ENCODE measurements at regions not wholly inside any gene's neighbourhood (a gene's known extent, or its start where the extent isn't known, plus 50 kb on each side); places are given as distances from the start of the nearest gene placed in this dataset.
"Not testable (repeated sequence)": the region's sequence is repeated elsewhere in the genome, so short reads cannot be mapped to it uniquely, and the experiment has no call there.

- DNase-seq: no peak
These were observed 731.1 kb upstream of the SLC8A1 start for GRCh38 chr2:41182961-41183360.

GRCh38 chr2:41187376-41188122 lies 735.7 kb upstream of the SLC8A1 start:
- DNase-seq: no peak

GRCh38 chr2:41194230-41194629 lies 742.3 kb upstream of the SLC8A1 start:
- DNase-seq: no peak

GRCh38 chr2:41197781-41198180 lies 745.9 kb upstream of the SLC8A1 start:
- DNase-seq: no peak

- DNase-seq: no peak
These were observed 747.4 kb upstream of the SLC8A1 start for GRCh38 chr2:41199334-41199733.

- no peak for DNase-seq
These were observed 752.4 kb upstream of the SLC8A1 start for GRCh38 chr2:41204315-41204714.

GRCh38 chr2:41206004-41206403 lies 754.1 kb upstream of the SLC8A1 start:
- no peak for DNase-seq

GRCh38 chr2:41207578-41207977 lies 755.7 kb upstream of the SLC8A1 start:
- no peak for DNase-seq

- not testable (repeated sequence) for DNase-seq
These were observed 758.1 kb upstream of the SLC8A1 start for GRCh38 chr2:41210030-41210429.

GRCh38 chr2:41216978-41217377 lies 765.1 kb upstream of the SLC8A1 start:
- DNase-seq: no peak

- no peak for DNase-seq
These were observed 770.7 kb upstream of the SLC8A1 start for GRCh38 chr2:41222593-41222992.

- DNase-seq: no peak
These were observed 782.2 kb upstream of the SLC8A1 start for GRCh38 chr2:41234093-41234492.

- no peak for DNase-seq
These were observed 789.6 kb upstream of the SLC8A1 start for GRCh38 chr2:41241325-41242000.

- DNase-seq: no peak
These were observed 790.1 kb upstream of the SLC8A1 start for GRCh38 chr2:41242001-41242331.

GRCh38 chr2:41267929-41268659 lies 779.7 kb upstream of the PKDCC start:
- no peak for DNase-seq

GRCh38 chr2:41283079-41283775 lies 764.6 kb upstream of the PKDCC start:
- no peak for DNase-seq

GRCh38 chr2:41293491-41293890 lies 754.3 kb upstream of the PKDCC start:
- no peak for DNase-seq

- DNase-seq: no peak
These were observed 753.5 kb upstream of the PKDCC start for GRCh38 chr2:41294331-41294730.

GRCh38 chr2:41313082-41313481 lies 734.7 kb upstream of the PKDCC start:
- DNase-seq: no peak

GRCh38 chr2:41314511-41315070 lies 733.2 kb upstream of the PKDCC start:
- no peak for DNase-seq

GRCh38 chr2:41319437-41319836 lies 728.4 kb upstream of the PKDCC start:
- no peak for DNase-seq

- DNase-seq: no peak
These were observed 727.3 kb upstream of the PKDCC start for GRCh38 chr2:41320491-41320890.

- DNase-seq: no peak
These were observed 726.5 kb upstream of the PKDCC start for GRCh38 chr2:41321351-41321750.

Measured in AML-193 (cell line).